ENCODE measurements at regions not wholly inside any gene's neighbourhood (a gene's known extent, or its start where the extent isn't known, plus 50 kb on each side); places are given as distances from the start of the nearest gene placed in this dataset.

GRCh38 chr5:15249152-15249551, 250.8 kb upstream of the FBXL7 start:
- Mint-ChIP-seq H3K4me1 (peaks cover under 1% of the 10 kb centered on the region), H3K4me3 (no peak overlapping the region), H3K27ac (no peak overlapping the region), H3K36me3 (peaks cover 2% of the 10 kb centered on the region), H3K9me3 (peaks cover 19% of the 10 kb centered on the region), H3K27me3 (ENCODE audit: low read depth) (no peaks in the 10 kb centered on the region)
- no peak for TF ChIP-seq CTCF (IDR thresholded peaks at IDR 0.05; ENCODE audit: unreplicated experiment)
- DNase-seq (ENCODE audit: low spot score in 2 of 2, unreplicated experiment in 2 of 2) = no peak

- no peak overlapping the region for H3K27ac Mint-ChIP-seq
- H3K36me3 Mint-ChIP-seq = peaks cover 2% of the 10 kb centered on the region
- DNase-seq (ENCODE audit: low spot score in 2 of 2, unreplicated experiment in 2 of 2) = no peak
- no peak for TF ChIP-seq CTCF (IDR thresholded peaks at IDR 0.05; ENCODE audit: unreplicated experiment)
- H3K4me1 Mint-ChIP-seq = peaks cover 2% of the 10 kb centered on the region
- H3K4me3 Mint-ChIP-seq = no peak overlapping the region
- H3K27me3 Mint-ChIP-seq (ENCODE audit: low read depth) = no peaks in the 10 kb centered on the region
- H3K9me3 Mint-ChIP-seq = peaks cover 19% of the 10 kb centered on the region
These were observed 251.2 kb upstream of the FBXL7 start for GRCh38 chr5:15248731-15249130.

- H3K27me3 Mint-ChIP-seq (ENCODE audit: low read depth) = no peaks in the 10 kb centered on the region
- H3K9me3 Mint-ChIP-seq = peaks cover 22% of the 10 kb centered on the region
- no peak for TF ChIP-seq CTCF (IDR thresholded peaks at IDR 0.05; ENCODE audit: unreplicated experiment)
These were observed 254.1 kb upstream of the FBXL7 start for GRCh38 chr5:15245913-15246312.

GRCh38 chr5:15243301-15244020, 256.5 kb upstream of the FBXL7 start:
- H3K27ac Mint-ChIP-seq = no peak overlapping the region
- H3K9me3 Mint-ChIP-seq = peaks cover 37% of the 10 kb centered on the region
- peaks cover 5% of the 10 kb centered on the region for H3K4me1 Mint-ChIP-seq
- H3K36me3 Mint-ChIP-seq = peaks cover 6% of the 10 kb centered on the region
- TF ChIP-seq CTCF (IDR thresholded peaks at IDR 0.05; ENCODE audit: unreplicated experiment) = no peak
- H3K4me3 Mint-ChIP-seq = no peak overlapping the region
- DNase-seq (ENCODE audit: low spot score in 2 of 2, unreplicated experiment in 2 of 2) = no peak
- H3K27me3 Mint-ChIP-seq (ENCODE audit: low read depth) = no peaks in the 10 kb centered on the region

More at GRCh38 chr5:15245913-15246312, 254.1 kb upstream of the FBXL7 start:
- DNase-seq (ENCODE audit: low spot score in 2 of 2, unreplicated experiment in 2 of 2) = no peak
- Mint-ChIP-seq H3K4me1 (peaks cover 5% of the 10 kb centered on the region), H3K36me3 (peaks cover 2% of the 10 kb centered on the region), H3K27ac (no peak overlapping the region), H3K4me3 (no peak overlapping the region)

GRCh38 chr5:15241216-15241821, 258.7 kb upstream of the FBXL7 start:
- H3K4me1 Mint-ChIP-seq = peaks cover 5% of the 10 kb centered on the region
- peaks cover 6% of the 10 kb centered on the region for H3K36me3 Mint-ChIP-seq
- no peak for TF ChIP-seq CTCF (IDR thresholded peaks at IDR 0.05; ENCODE audit: unreplicated experiment)
- peaks cover 36% of the 10 kb centered on the region for H3K9me3 Mint-ChIP-seq
- no peak overlapping the region for H3K27ac Mint-ChIP-seq
- H3K27me3 Mint-ChIP-seq (ENCODE audit: low read depth) = no peaks in the 10 kb centered on the region
- H3K4me3 Mint-ChIP-seq = no peak overlapping the region
- no peak for DNase-seq (ENCODE audit: low spot score in 2 of 2, unreplicated experiment in 2 of 2)

Data from mesothelial cell of epicardium (in vitro differentiated cells).